GM12865 (cell line): ENCODE measurements at regions not wholly inside any gene's neighbourhood (a gene's known extent, or its start where the extent isn't known, plus 50 kb on each side); places are given as distances from the start of the nearest gene placed in this dataset.

Experiments
- DNase-seq: peaks from one replicate; pipeline ENCODE4 v3.0.0; 2010; ENCODE audit warnings: low read depth
- H3K4me3 ChIP-seq: 2 replicates; pipeline ENCODE4 v1.5.1; 2011; ENCODE audit warnings: mild to moderate bottlenecking, low read depth, low read length, control low read depth
- TF ChIP-seq, protein P1 (sequence below): IDR thresholded peaks from 2 replicates; pipeline ENCODE4 v1.5.1; 2011; ENCODE audit warnings: low read length, control low read depth, low read depth, inconsistent platforms; ENCODE audit not compliant: insufficient read depth; ENCODE audit errors: missing control alignments

DNA sequence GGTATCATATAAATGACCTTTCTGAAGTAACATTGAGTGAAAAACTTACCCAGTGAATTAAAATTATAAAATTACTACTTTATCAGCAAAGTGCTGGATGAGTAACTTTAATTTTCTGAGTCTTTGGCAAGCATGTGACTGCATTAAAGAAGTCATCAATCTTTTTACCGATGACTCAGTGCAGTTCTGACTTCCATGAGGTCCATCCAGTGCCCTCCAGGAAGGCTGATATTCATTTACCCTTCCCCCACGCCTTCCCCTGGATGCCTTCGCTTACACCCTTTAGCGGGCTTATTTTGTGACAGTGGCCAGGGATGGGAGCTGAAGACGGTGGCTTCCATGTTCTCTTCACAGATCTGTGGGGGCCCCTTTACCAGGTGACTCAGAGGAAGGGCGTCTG lies 572.9 kb upstream of the PFKP start:
- TF ChIP-seq, protein P1, sequence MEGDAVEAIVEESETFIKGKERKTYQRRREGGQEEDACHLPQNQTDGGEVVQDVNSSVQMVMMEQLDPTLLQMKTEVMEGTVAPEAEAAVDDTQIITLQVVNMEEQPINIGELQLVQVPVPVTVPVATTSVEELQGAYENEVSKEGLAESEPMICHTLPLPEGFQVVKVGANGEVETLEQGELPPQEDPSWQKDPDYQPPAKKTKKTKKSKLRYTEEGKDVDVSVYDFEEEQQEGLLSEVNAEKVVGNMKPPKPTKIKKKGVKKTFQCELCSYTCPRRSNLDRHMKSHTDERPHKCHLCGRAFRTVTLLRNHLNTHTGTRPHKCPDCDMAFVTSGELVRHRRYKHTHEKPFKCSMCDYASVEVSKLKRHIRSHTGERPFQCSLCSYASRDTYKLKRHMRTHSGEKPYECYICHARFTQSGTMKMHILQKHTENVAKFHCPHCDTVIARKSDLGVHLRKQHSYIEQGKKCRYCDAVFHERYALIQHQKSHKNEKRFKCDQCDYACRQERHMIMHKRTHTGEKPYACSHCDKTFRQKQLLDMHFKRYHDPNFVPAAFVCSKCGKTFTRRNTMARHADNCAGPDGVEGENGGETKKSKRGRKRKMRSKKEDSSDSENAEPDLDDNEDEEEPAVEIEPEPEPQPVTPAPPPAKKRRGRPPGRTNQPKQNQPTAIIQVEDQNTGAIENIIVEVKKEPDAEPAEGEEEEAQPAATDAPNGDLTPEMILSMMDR = no peak
- H3K4me3 ChIP-seq = no peak overlapping the region
- no peak for DNase-seq

DNA sequence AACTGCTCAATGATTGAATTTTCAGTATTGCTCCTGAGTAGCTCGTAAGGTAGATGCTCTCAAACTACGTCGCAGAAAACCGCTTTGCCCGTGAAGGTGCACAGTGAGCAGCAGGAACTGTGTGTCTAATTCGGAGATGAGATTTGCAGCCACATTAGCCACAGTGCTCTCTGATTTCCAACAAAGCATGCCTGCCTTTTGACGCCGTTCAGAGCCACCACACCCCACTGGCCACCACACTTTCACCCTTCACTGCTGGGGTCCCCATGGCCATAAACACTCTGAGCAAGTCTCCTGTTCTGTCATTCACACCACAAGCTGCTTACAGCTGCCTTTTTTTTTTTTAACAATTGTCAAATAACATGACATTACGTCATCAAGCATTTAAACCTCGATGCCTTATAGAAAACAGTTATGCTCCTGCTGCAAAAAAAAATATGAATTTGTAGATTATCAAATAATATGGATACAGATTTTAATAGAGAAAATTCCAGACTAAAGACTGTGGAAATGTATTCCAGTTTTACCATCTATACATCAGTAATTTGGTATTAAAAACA lies 578.8 kb upstream of the PFKP start:
- no peak for DNase-seq
- TF ChIP-seq, protein P1 = no peak
- H3K4me3 ChIP-seq = no peak overlapping the region

DNA sequence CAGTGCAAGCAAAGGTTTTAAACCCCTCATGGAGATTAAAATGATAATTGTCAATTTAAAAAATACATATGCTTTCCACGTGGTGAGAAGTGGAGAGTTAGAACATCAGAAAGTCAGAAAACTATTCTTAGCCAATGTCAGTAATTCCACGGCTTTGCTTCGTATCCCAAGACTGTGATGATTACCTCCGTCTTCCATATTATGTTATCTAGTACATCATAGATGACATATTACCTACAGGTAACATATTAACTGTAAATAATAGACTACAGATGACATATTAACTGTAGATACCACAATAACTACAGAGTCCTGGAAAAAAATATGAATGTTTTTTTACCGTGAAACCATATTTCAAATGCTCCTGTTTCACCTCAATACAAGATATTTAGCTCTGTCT lies 579.4 kb upstream of the PFKP start:
- no peak for DNase-seq
- no peak overlapping the region for H3K4me3 ChIP-seq
- TF ChIP-seq, protein P1 = no peak

DNA sequence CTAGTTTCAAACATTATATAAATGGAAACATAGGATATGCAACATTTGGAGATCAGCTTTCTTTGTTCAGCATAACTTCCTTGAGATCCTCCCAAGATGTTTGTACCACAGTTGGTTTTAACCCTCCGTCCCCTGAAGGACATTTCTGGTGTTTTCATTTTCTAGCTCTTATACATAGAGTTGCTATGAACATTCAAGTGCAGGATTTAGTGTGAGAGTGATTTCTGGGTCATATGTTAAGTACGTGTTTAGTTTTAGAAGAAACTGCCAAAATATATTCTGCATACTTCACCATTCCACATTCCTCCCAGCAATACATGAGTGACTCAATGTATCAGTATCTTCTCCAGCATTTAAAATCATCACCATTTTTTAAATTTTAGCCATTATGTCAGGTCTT lies 588.7 kb upstream of the PFKP start:
- no peak for DNase-seq
- H3K4me3 ChIP-seq = no peak overlapping the region
- TF ChIP-seq, protein P1 = no peak

DNA sequence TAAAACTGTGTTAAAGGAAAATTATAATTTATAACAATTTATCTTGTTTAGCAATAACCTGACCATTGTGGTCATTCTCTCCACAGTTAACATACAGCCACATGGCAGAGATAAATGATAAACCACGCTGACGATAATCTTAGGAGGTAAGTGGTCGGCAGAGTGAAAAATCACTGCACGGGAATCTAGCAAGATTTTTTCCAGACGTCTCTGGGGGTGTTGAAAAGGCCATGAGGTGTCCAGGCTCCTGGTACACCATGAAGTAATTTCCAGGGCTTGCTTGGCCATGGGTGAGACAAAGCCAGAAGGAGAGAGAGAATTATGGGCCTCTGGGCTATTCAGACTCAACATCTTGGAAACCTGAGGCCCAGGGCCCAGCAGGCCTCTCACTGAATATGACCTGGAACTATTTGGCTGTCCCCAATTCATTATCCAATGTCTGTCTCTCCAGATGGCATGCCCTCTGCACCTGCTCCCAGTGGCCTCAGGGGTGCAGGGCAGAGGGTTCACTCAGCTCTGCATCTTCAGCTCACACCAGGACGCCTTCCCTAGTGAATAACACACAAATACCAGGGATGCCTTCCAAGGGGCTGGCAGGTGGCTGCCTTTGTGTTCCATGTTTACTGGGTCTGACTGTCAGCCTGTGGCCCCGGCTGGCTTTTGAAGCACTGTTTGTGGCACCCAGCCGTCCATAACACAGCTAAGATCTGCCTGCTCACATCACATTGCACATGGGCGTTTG lies 590.4 kb upstream of the PFKP start:
- no peak overlapping the region for H3K4me3 ChIP-seq
- no peak for DNase-seq
- TF ChIP-seq, protein P1 = no peak

DNA sequence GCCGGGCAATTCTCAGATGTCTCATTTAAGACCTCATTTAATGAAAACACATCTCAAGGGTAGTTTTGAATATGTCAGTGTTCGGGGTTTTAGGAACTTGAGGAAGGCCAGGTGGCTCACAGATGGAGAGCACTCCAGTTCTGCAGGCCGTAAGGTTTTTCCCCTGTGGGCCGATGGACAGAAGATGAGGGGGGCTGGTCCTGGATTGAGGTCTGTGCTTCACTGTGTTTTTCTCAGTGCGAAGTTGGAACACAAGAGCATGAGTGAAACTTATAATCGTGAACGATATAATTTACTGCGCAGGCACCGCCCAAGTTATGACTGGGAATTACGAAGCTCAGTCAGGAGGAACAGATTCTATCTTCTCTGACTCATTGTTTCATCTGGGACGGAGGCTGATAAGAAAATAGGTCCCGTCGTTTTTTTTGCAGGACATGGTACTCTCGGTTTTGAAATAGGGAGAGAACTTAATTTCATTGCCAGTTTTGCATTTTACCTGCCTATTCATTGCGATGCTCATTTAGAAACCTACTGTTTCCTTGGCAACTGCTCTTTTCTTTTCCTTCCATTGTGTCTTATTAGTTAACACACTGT lies 591.0 kb upstream of the PFKP start:
- H3K4me3 ChIP-seq = no peak overlapping the region
- no peak for DNase-seq
- TF ChIP-seq, protein P1 = no peak
